Inflammatory macrophage treated with lipopolysaccharide for 4 hours (primary cell): ENCODE measurements at regions not wholly inside any gene's neighbourhood (a gene's known extent, or its start where the extent isn't known, plus 50 kb on each side); places are given as distances from the start of the nearest gene placed in this dataset.

Experiments
- DNase-seq: peaks from one replicate; pipeline ENCODE4 v3.0.0-alpha.2; 2020

GRCh38 chr1:4599951-4600481, 54.4 kb upstream of the AJAP1 start:
- DNase-seq = no peak

DNA sequence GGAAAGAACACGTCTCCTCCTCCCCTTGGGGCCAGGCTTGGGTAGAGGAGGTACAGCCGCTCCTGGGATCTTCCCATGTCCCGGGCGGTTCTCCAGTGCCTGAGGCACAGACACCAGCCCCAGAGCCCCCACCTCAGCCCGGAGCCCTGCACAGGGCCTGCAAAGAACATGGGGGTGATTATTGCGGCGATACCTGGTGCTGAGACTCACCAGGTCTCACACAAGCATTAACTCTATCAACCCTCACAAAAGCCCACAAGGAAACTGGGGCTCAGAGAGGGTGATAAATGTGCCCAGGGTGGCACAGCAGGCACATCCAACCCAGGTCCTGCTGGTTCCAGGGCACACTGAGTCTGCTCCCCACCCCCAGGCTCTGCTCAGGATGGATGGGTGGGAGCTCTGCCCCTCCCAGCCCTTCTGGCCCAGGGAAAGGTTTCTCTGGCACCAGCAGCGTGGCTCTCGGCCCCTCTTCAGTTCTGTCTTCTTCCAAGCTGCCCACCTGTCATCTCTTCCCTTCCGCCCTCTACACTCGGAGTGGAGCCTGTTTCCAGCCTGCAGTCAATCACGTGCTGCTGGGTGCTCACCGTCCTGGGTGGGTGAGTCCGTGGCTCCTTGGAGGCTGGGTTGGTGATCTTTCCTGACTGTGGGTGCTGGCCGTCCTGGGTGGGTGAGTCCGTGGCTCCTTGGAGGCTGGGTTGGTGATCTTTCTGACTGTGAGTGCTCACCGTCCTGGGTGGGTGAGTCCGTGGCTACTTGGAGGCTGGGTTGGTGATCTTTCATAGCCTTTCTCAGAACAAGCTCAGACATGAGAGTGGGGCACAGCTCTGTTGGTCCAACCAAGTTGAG, 53.6 kb upstream of the AJAP1 start:
- DNase-seq = no peak

- no peak for DNase-seq
Observed at GRCh38 chr1:4601941-4602340, 52.5 kb upstream of the AJAP1 start.

DNA sequence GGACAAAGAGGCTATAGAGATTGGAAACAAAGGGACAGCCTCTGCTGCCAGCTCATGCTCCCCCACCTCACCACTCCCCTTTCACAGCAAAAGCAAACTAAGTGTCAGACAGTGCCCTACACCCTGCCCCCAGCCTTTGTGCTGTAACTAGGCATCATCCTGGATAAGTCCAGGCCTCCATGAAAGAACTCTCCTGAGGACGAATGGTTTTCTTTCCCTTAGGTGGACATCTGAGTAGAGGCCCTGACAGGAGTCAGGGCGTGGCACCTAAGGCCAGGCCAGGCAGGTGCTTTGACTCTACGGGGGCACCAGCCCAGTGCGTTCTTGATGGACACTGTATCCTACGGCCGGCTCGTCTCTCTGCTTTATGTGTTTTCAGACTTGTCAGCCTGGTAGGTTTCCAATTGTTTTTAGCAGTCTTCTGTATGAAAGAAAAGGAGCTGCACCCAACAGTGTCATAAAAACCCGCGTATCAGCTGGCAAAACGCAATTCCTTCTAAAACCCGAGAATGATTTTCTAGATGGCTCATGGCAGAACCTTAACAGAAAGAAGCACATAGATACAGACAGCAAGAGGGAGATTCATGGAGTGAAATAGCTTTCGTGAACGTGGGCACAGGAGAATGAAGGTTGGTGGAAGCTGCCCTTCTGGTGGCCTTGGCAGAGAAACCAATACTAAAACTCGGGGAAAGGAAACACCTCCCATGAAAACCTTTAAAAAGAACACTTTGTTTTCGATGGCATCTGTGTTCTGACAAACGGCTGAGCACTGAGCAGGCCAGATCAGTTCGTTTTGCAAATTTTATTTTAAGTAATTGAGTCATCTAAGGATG, 51.7 kb upstream of the AJAP1 start:
- no peak for DNase-seq

DNA sequence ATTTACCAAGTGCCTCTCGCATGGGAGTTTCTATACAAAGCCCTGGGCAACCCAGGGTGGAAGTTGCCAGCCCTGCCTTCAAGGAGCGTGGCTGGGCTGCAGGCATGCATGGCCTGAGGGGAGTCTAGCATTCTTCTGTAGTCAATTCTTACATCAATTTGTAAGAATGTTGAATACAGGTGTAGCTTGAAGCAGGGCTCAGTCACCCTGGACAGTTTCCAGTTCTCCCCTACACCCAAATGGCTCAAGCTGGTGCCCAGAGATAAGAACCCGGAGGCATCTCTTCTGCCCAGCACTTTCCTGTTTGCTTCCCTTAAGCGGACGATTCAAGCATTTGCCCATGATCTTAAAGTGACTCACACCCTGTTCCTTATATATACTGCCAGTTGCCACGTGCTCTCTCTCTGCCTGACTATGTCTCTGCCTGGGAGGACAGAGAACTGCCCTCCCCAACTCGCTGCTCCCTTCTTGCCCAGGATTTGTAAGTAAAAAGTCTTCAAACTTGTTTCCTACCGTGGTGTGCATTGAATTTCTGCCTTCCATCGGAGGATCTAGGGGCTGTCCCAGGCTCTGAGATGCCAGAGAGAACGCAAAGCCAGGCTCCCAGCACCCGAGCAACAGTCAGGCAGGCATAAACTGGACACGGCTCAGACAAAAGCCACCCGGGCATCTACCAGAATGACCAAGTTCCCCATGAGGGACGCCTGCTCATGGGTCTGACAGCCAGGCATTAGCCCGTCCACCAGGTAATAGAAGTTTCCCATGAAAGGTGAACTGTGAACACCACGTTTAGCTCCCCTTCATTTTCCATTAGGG, 50.9 kb upstream of the AJAP1 start:
- peak; percentile 5 for DNase-seq
